DMS79 (cell line): ENCODE measurements at regions not wholly inside any gene's neighbourhood (a gene's known extent, or its start where the extent isn't known, plus 50 kb on each side); places are given as distances from the start of the nearest gene placed in this dataset.
A peak's percentile ranks its signal among the peaks of the same experiment; 100 is the strongest.
"Not testable (repeated sequence)": the region's sequence is repeated elsewhere in the genome, so short reads cannot be mapped to it uniquely, and the experiment has no call there.

Experiments used
- DNase-seq: peaks from one replicate; lab custom pipeline; 2025; lab: John Stamatoyannopoulos, UW

DNA sequence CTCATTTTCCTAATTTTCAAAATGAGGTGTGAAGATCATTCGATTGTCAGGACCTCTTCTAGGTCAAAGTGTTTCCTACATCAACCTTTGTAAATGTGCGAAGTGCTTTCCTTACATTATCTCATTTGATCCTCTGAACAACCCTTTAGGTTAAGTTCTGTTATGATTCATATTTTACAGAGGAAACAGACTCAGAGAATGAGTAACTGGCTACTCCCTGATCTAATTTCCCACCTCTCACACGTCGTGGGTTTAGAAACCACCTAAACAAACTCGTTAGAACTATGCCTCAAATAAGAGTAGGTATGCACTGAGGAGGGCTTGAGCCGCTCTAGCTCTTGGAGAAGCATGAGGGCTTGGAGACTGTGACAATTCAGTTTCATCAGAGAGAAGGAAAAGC, 148.6 kb downstream of the CD47 start:
- DNase-seq: no peak

- no peak for DNase-seq
These were observed 151.0 kb downstream of the CD47 start for GRCh38 chr3:107939691-107940442.

- DNase-seq: no peak
These were observed 152.7 kb downstream of the CD47 start for GRCh38 chr3:107938143-107938542.

GRCh38 chr3:107934808-107935207, 156.0 kb downstream of the CD47 start:
- no peak for DNase-seq

DNA sequence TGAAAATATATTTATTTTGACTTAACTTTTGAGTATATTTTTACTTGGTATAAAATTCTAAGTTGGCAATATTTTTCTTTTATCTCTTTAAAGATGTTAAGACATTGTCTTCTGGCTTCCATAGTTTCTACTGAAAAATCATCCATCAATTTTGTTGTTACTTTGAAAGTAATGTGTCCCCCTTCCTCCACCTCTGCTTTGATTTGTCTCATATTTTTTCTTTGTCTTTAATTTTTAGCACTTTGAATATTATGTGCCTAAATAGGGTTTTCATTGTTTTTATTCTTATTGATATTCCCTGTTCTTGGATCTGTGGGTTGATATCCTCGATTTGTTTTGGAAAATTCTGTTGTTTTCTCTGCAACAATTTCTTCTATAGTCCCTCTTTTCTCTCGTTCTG, 157.4 kb downstream of the CD47 start:
- no peak for DNase-seq

GRCh38 chr3:107931326-107931725, 159.5 kb downstream of the CD47 start:
- no peak for DNase-seq

DNA sequence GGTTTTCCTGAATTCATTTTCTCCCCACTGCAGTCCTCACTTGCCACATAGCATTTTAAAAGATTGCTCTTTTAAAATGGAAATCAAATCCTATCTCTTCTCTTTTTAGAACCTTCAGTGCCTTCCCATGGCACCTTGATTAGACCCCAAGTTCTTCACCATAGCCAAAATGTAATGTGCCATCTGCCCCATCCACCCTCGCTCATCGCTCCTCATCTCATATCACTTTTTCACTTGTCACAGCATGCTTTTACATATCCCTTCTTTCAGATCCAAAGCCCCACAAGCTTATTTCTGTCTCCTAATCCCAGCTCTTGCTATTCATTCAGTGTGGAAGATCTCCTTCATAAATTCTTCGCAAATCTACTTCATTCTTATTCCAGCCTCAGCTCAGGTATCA, 161.7 kb downstream of the CD47 start:
- no peak for DNase-seq

- DNase-seq: no peak
These were observed 162.8 kb downstream of the CD47 start for GRCh38 chr3:107928084-107928445.

DNA sequence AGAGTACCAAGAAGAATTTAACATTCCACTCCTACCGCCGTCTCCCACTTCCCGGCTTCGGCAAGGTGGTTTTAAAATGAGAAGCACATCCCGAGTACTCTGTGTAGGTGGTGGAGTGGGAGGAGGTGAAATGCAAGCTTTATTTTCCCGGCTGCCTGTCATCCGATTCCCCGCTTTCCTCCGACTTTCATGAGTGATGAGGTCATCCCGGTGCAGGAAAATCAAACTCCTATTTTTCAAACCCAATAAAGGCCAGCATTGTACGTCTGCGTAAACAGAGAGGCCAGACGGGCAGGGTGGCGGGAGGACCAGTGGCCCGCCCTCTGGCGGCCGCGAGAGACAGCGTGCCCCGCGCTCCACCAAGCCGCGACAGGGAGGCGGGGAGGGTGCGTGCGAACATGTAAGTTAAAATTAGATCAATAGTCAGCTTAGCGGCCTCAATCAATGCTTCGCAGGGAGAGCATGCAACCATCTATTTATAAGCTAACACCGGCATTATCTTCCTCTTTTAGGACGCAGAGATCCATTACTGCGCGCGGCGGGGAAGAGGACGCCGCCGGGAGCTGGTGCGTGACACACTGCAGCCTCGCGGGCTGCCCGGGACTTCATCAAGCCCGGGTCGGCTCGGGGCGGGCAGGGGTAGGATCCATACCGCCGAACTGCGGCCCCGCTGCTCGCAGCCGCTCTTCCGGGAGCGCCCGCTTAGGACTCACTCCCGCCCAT, 163.3 kb downstream of the CD47 start:
- DNase-seq: peak; percentile 46

DNA sequence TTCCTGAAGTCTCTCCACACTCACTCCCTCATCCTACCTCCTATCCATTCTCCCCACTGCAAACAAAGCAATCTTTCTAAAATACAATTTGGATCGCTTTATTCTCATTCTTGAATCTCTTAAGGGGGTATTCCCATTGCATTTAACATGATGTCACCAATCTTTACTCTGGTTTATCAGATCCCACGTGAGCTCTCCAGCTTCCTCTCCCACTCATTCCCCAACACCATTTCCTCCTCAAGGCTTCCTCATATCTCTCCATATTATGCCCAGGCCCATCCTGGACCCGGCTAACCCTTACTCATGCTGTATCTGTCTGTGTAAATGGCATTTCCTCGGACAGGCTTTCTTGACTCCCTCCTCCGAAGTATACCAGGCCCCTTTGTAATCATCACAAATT, 165.0 kb downstream of the CD47 start:
- no peak for DNase-seq

- DNase-seq: no peak
These were observed 169.8 kb downstream of the CD47 start for GRCh38 chr3:107921038-107921437.

GRCh38 chr3:107920538-107920937, 170.3 kb downstream of the CD47 start:
- DNase-seq: no peak

DNA sequence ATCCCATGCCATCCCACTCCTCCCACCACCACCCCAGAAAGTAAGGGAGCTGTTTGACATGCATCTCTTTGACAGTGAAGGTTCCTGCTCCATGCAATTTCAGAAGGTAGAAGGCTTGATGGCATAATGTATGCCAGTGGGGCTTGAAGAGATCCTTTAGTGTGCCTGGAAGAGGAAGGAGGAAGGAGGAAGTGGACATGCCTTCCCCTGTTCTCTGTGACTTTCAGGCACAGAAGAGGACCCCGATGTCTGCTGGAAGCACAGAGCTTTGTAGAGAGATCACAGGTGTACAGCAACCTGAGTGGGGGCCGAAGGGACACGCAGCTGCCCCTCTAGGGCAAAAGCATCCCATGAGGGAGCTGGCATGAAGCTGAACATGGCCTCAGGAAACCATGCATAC, 171.6 kb downstream of the CD47 start:
- DNase-seq: no peak

DNA sequence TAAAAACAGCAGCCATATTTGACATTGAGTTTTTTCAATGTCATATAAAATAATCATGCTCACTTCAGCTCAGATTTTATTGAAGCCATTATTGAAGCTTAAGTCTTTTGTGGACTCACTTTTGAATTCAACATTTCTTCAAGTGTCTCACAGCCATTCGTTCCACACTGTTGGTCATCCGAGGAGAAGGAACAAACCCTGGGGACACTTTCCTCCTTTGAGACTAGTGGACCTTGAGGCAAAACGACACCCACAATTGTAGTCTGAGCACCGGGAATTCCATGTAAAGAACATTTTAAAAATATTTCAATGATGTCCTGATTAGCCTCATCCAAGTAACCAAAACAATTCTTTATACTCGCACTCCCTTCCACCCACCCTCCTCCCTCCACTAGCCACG, 174.7 kb downstream of the CD47 start:
- DNase-seq: peak; percentile 93

DNA sequence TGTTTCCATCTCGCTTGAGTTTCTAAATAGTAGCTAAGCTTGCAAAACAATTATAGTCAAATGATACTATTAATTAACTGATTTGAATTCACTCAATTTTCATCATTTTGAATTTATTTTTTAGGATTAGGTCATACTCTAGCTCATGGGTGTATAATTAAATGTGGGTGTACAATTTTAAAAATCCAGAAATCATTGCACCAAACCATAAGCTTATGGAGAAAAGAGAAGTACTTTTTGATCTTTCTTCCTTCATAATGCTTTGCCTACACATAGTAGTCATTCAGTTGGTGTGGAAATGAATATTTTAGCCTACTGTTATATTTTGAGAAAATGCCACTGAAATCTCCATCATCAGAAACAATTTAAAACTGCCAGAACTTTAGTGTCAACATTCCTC, 175.1 kb downstream of the CD47 start:
- DNase-seq: no peak

DNA sequence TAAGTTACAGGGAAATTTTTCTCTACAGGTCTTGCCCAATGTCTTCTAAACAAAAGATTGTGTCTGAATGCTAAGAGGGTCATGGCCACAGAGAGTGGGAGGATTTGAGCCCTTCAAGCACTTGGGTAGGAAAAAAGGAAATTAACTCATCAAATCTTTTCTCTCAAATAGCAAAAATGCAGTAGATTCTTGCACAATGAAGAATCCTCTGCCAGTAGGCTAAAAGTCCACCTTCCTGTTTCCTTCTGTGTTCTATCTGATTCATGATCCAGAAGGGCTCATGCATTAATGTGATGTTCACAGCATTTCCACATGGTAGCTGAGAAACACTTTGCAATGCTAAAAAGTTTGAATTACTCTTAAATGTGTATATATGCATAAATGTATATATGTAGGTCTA, 177.1 kb downstream of the CD47 start:
- DNase-seq: no peak

GRCh38 chr3:107911337-107912000, 179.4 kb downstream of the CD47 start:
- no peak for DNase-seq

- no peak for DNase-seq
These were observed 180.0 kb downstream of the CD47 start for GRCh38 chr3:107910713-107911259.

DNA sequence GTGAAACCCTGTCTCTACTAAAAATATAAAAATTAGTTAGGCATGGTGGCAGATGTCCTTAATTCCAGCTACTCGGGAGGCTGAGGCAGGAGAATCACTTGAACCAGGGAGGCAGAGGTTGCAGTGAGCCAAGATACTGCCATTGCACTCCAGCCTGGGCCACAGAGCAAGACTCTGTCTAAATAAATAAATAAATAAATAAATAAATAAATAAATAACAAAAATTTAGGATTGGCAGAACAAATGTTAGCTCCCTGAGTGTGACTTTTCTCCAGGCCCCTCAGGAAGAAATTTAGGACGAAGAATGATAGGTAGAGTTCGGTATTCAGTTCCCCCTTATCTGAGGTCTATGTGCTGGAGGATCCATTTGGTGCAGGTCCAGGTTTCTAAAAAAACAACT, 181.2 kb downstream of the CD47 start:
- not testable (repeated sequence) for DNase-seq

DNA sequence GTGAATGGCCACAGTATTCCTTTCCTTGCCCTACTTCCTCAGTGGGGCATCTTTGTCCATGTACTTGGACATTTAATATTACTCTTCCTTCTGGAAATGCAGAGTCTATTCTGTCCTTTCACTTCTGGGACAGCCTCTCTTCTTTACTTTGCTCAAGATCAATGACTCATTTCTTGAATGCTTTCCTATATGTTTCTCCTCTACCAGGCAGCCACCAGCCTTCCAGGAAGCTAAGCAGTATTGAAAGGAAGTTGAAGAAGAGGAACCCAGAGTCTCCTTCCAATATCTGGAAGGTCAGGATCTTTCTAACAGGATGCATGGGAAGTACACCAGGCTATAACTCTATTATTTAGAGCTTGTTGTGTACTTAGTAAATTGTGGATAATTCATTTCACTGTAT, 182.8 kb downstream of the CD47 start:
- no peak for DNase-seq

- no peak for DNase-seq
These were observed 186.2 kb downstream of the CD47 start for GRCh38 chr3:107904536-107905066.

DNA sequence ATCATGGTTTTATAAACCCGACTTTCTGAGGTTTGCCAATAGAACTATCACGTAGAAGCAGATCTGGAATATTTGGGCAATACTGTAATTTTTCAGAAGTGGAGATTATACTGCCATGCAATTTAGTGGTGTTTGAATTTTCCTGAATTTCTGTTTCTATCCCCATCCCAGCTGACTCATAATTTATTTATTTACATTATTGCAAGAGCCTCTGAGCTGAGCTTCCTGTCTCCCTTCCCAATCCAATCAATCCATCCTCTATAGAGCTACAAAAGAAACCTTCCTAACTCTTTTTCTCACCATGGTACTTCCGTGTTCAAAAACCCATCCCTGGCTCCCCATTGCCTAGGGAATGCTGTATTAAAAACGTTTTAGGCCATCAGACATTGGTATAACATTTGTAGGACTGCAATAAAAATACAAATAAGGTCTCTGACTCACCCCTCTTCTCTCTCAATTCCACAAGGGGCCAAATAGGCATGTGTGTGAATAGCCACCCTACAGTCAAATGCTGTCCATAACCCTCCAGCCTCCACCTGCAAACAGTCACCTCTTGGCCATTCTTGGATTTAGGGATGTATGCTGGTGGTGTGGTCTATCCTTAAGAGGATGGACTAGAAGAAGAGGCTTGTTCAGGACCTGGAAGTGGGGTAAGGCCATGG, 190.7 kb downstream of the CD47 start:
- DNase-seq: no peak
